ENCODE measurements at regions not wholly inside any gene's neighbourhood (a gene's known extent, or its start where the extent isn't known, plus 50 kb on each side); places are given as distances from the start of the nearest gene placed in this dataset.
"Not testable (repeated sequence)": the region's sequence is repeated elsewhere in the genome, so short reads cannot be mapped to it uniquely, and the experiment has no call there.

GRCh38 chr2:192687015-192687414, 492.3 kb upstream of the TMEFF2 start:
- no peak for TF ChIP-seq EZH2phosphoT487 (IDR thresholded peaks at IDR 0.05; ENCODE audit: borderline replicate concordance, low read depth, low read length)
- no peak for TF ChIP-seq CTCF (conservative IDR thresholded peaks at IDR 0.05; ENCODE audit: low read length)
- CTCF ChIA-PET (ENCODE audit: unreplicated experiment): no interaction called here
- DNase-seq (ENCODE audit: low spot score): no peak

DNA sequence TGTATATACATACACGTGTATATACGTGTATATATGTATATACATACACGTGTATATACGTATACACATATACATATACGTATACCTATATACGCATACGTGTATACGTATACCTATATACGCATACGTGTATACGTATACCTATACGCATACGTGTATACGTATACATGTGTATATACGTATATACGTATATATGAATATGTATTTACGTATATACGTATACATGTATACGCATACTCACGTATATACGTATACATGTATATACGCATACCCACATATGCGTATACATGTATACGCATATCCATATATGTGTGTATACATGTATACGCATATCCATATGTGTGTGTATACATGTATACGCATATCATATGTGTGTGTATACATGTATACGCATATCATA, 487.8 kb upstream of the TMEFF2 start:
- intact Hi-C loops (cut with micrococcal nuclease; ENCODE audit: unreplicated experiment); H3K4me2 ChIP-seq (ENCODE audit: low read length); BruUV-seq (replicated peaks); H3K9me2 ChIP-seq (ENCODE audit: insufficient read depth, low read length); CTCF ChIA-PET (ENCODE audit: unreplicated experiment); H3K9me3 ChIP-seq (ENCODE audit: low read length); H2AFZ ChIP-seq (ENCODE audit: low read length); H4K20me1 ChIP-seq (ENCODE audit: insufficient read depth, low read length); H3K4me3 ChIP-seq (ENCODE audit: low read depth, low read length, poor library complexity, severe bottlenecking); H3K27ac ChIP-seq (ENCODE audit: low read depth, low read length, poor library complexity, severe bottlenecking); POLR2A ChIA-PET; H3K36me3 ChIP-seq (ENCODE audit: insufficient read depth, low read length); H3K79me2 ChIP-seq (ENCODE audit: insufficient read depth, low read depth, low read length); H3K4me1 ChIP-seq (ENCODE audit: insufficient read depth, low read length, poor library complexity, severe bottlenecking); DNase-seq (ENCODE audit: low spot score): not testable (repeated sequence)

More at GRCh38 chr2:192687015-192687414, 492.3 kb upstream of the TMEFF2 start:
- H3K9me3 ChIP-seq (ENCODE audit: low read length): no peaks in the 10 kb centered on the region
- H3K9me2 ChIP-seq (ENCODE audit: insufficient read depth, low read length): no peaks in the 10 kb centered on the region
- no peak overlapping the region for H3K4me3 ChIP-seq (ENCODE audit: low read depth, low read length, poor library complexity, severe bottlenecking)
- H3K36me3 ChIP-seq (ENCODE audit: insufficient read depth, low read length): no peaks in the 10 kb centered on the region
- H3K4me1 ChIP-seq (ENCODE audit: insufficient read depth, low read length, poor library complexity, severe bottlenecking): no peaks in the 10 kb centered on the region
- intact Hi-C loops (cut with micrococcal nuclease; ENCODE audit: unreplicated experiment): no loop called here
- no peak overlapping the region for H3K27ac ChIP-seq (ENCODE audit: low read depth, low read length, poor library complexity, severe bottlenecking)
- BruUV-seq (replicated peaks): no TSS peak
- H4K20me1 ChIP-seq (ENCODE audit: insufficient read depth, low read length): no peaks in the 10 kb centered on the region
- H2AFZ ChIP-seq (ENCODE audit: low read length): no peak overlapping the region
- no peaks in the 10 kb centered on the region for H3K79me2 ChIP-seq (ENCODE audit: insufficient read depth, low read depth, low read length)
- no peak overlapping the region for H3K4me2 ChIP-seq (ENCODE audit: low read length)
- POLR2A ChIA-PET: interaction anchor here (0.9 to 1.6 kb wide), 2 partner anchors 18 to 724 kb away, joined by 3 read pairs; no protein-coding TSS in a partner anchor

DNA sequence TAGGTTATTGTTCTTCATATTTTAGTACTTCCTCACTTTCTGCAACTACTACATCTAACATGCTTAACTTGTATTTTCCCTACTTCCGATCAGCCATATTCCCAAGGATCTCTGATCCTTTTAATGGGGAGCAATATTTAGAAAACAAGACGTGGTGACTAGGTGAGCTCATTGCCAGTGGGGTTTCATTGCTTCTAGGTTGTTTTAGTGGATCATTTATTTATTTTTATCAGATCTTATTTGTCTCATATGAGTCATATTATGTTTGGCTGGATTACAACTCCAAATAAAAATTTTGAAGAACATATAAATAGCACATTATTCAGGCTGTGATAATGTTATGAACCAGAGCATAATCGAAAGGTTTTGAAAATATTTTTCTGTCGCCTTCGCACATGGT, 480.9 kb upstream of the TMEFF2 start:
- intact Hi-C loops (cut with micrococcal nuclease; ENCODE audit: unreplicated experiment): no loop called here
- POLR2A ChIA-PET: no interaction called here
- H3K9me2 ChIP-seq (ENCODE audit: insufficient read depth, low read length): no peaks in the 10 kb centered on the region
- no peaks in the 10 kb centered on the region; the same call in 1 of the 2 replicates for H4K20me1 ChIP-seq (ENCODE audit: insufficient read depth, low read length)
- CTCF ChIA-PET (ENCODE audit: unreplicated experiment): no interaction called here
- H3K4me1 ChIP-seq (ENCODE audit: insufficient read depth, low read length, poor library complexity, severe bottlenecking): no peaks in the 10 kb centered on the region
- H3K4me2 ChIP-seq (ENCODE audit: low read length): no peak overlapping the region
- H3K9me3 ChIP-seq (ENCODE audit: low read length): no peaks in the 10 kb centered on the region
- H3K4me3 ChIP-seq (ENCODE audit: low read depth, low read length, poor library complexity, severe bottlenecking): no peak overlapping the region
- H3K79me2 ChIP-seq (ENCODE audit: insufficient read depth, low read depth, low read length): no peaks in the 10 kb centered on the region
- no peak overlapping the region for H2AFZ ChIP-seq (ENCODE audit: low read length)
- no peak for DNase-seq (ENCODE audit: low spot score)
- no peak overlapping the region for H3K27ac ChIP-seq (ENCODE audit: low read depth, low read length, poor library complexity, severe bottlenecking)
- no peak for TF ChIP-seq CTCF (conservative IDR thresholded peaks at IDR 0.05; ENCODE audit: low read length)
- TF ChIP-seq EZH2phosphoT487 (IDR thresholded peaks at IDR 0.05; ENCODE audit: borderline replicate concordance, low read depth, low read length): no peak
- no TSS peak for BruUV-seq (replicated peaks)
- H3K36me3 ChIP-seq (ENCODE audit: insufficient read depth, low read length): no peaks in the 10 kb centered on the region
